Naive B cell (primary cell): ENCODE measurements at regions not wholly inside any gene's neighbourhood (a gene's known extent, or its start where the extent isn't known, plus 50 kb on each side); places are given as distances from the start of the nearest gene placed in this dataset.
"Not testable (repeated sequence)": the region's sequence is repeated elsewhere in the genome, so short reads cannot be mapped to it uniquely, and the experiment has no call there.

ENCODE experiments used
- ATAC-seq, 2 donors: fragments of 150-1000 bp; cut with Tn5 transposase; 2 replicates each; pipeline ENCODE4 v1.10.0; 2021; ENCODE audit warnings: low read depth in 2 of 2, mild to moderate bottlenecking in 2 of 2, moderate library complexity in 2 of 2
- DNase-seq: peaks from one replicate; pipeline ENCODE4 v3.0.0; 2022
- H3K27ac Mint-ChIP-seq, 6 donors: one replicate each; pipeline ENCODE4 v1.8.0; 2020 to 2022; ENCODE audit warnings: mild to moderate bottlenecking in 6 of 6, mixed read lengths in 6 of 6, moderate library complexity in 5 of 6, inconsistent platforms in 2 of 6
- H3K27me3 Mint-ChIP-seq, 3 donors: one replicate each; pipeline ENCODE4 v1.8.0; 2021 to 2022; ENCODE audit warnings: mixed read lengths in 3 of 3, mild to moderate bottlenecking in 1 of 3
- H3K36me3 Mint-ChIP-seq, 2 donors: one replicate each; pipeline ENCODE4 v1.8.0; 2020 to 2022; ENCODE audit warnings: mixed read lengths in 2 of 2, inconsistent platforms in 1 of 2, mild to moderate bottlenecking in 1 of 2
- H3K4me1 Mint-ChIP-seq, 3 donors: one replicate each; pipeline ENCODE4 v1.8.0; 2020 to 2022; ENCODE audit warnings: mixed read lengths in 3 of 3, inconsistent platforms in 1 of 3, mild to moderate bottlenecking in 1 of 3, moderate library complexity in 1 of 3
- H3K4me3 Mint-ChIP-seq, 8 donors: one replicate each; pipeline ENCODE4 v1.8.0; 2020 to 2022; ENCODE audit warnings: mild to moderate bottlenecking in 8 of 8, mixed read lengths in 8 of 8, moderate library complexity in 8 of 8, inconsistent platforms in 2 of 8
- H3K9me3 Mint-ChIP-seq, 7 donors: one replicate each; pipeline ENCODE4 v1.8.0; 2020 to 2022; ENCODE audit warnings: mixed read lengths in 7 of 7, mild to moderate bottlenecking in 5 of 7, inconsistent platforms in 2 of 7, moderate library complexity in 1 of 7

DNA sequence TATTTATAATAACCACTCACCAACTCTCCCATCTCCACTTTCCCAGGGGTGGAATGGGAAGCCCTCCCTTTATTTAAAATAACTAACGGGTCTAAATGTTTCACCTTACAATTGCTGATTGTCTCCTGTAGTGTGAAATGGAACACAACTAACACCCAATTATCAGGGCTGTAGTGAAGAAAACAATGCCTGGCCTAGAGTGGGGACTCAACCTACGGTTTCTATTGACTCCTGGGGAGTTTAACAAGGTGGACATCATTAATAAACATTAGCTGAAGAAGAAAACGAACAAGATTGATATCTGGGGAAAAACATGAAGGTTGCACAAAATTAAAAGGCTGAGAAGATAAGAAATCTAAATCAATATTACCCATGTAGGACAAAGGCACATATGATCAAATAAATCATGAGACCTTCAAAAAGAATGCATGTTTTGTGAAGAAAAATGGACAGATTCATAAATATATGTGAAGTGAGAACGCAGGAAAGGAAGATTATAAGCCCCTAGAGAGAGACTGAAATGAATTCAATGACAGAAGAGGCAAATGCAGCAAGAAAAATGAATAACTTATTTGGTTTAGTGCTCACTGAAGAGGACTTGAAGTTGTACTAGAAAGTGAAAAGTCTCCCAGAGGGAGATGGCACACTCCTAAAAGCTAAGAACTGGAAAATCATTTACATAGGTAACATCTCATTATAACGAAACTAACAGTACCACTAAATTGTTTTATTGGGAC lies 593.0 kb upstream of the AADAT start:
- H3K27ac Mint-ChIP-seq, result no peak overlapping the region
- DNase-seq, result no peak
- peaks cover 0 to 10% of the 10 kb centered on the region in 2 donors for H3K36me3 Mint-ChIP-seq
- no peaks in the 10 kb centered on the region for H3K4me1 Mint-ChIP-seq
- H3K27me3 Mint-ChIP-seq, result no peaks in the 10 kb centered on the region
- peaks cover 6 to 16% (median 9%) of the 10 kb centered on the region in 7 donors for H3K9me3 Mint-ChIP-seq
- no peak overlapping the region for H3K4me3 Mint-ChIP-seq
- no peak for ATAC-seq

DNA sequence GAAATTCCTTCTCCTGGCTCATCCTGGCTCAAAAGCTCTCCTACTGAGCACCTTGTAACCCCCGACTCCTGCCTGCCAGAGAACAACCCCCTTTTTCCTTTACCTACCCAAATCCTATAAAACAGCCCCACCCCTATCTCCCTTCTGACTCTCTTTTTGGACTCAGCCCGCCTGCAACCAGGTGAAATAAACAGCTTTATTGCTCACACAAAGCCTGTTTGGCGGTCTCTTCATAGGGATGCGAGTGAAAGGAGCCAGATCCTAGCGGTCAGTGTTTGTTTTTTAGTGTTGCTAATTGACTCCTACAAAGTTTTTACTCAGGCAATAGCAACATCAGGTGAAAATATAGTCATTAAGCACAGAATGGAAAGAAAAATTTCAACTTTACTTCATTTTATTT lies 592.3 kb upstream of the AADAT start:
- H3K4me1 Mint-ChIP-seq, result not testable (repeated sequence)

DNA sequence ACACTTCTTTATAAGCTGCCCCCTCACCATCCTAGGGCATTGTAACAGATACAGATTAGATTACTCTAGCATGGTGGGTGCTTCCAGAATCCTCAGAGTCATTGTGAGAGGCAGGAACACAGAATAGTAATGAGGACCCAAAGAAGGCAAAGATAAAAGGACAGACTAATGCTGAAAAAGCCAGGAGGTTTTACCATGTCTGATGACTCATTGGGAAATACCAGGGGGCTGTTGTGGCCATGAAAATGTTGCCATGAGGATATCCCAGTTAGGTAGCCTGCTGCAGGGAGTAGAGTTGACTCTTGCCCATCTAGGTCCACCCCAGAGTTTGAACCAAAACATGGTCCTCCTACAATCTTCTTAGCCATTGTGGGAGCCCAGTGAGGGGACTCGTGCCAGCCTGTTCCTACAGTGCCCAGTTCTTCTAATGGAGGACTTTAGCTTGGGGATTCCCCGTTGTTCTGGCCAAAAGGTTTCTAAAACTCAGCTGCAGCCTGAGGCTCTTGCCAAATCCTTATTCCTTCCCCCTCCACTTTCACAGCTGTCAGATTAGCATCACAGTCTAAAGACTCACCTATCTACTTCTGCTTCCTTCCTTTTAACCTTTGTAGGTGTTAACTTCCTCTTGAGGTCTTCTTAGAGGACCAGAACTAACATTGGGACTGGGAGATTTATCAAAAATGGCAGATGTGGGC lies 586.0 kb upstream of the AADAT start:
- Mint-ChIP-seq H3K4me3 (no peak overlapping the region), H3K4me1 (no peaks in the 10 kb centered on the region), H3K36me3 (peaks cover 0 to 10% of the 10 kb centered on the region in 2 donors), H3K9me3 (peaks cover 3 to 13% (median 7%) of the 10 kb centered on the region in 7 donors), H3K27me3 (no peaks in the 10 kb centered on the region), H3K27ac (no peak overlapping the region)
- DNase-seq (no peak), ATAC-seq (no peak)

More for the DNA sequence above, 592.3 kb upstream of the AADAT start:
- DNase-seq, H3K27me3 Mint-ChIP-seq, H3K27ac Mint-ChIP-seq, H3K4me3 Mint-ChIP-seq, ATAC-seq: not testable (repeated sequence)
- Mint-ChIP-seq H3K9me3 (peaks cover 6 to 16% (median 9%) of the 10 kb centered on the region in 7 donors), H3K36me3 (peaks cover 0 to 10% of the 10 kb centered on the region in 2 donors)

DNA sequence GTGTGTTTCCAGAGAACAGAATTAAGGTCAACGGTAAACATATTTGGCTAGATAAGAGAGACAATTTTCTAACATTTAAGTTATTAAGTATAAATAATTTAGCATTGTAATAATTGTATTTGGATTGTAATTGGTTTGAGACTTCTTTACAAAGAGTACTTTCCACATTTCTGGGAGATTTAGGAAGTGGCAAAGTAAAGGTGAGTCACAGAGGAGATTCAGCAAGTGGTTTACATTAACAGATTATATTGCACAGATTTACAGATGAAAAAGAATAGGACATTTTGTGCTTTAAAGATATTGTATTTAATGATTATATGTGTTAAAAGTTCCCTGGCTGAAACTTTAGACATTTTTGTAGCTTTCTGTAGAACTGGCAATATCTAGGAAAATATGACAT lies 584.4 kb upstream of the AADAT start:
- Mint-ChIP-seq H3K4me1 (no peaks in the 10 kb centered on the region), H3K4me3 (no peak overlapping the region), H3K27me3 (no peaks in the 10 kb centered on the region), H3K36me3 (peaks cover 0 to 9% of the 10 kb centered on the region in 2 donors), H3K27ac (no peak overlapping the region), H3K9me3 (peaks cover 3 to 12% (median 7%) of the 10 kb centered on the region in 7 donors)
- DNase-seq (no peak), ATAC-seq (no peak)

DNA sequence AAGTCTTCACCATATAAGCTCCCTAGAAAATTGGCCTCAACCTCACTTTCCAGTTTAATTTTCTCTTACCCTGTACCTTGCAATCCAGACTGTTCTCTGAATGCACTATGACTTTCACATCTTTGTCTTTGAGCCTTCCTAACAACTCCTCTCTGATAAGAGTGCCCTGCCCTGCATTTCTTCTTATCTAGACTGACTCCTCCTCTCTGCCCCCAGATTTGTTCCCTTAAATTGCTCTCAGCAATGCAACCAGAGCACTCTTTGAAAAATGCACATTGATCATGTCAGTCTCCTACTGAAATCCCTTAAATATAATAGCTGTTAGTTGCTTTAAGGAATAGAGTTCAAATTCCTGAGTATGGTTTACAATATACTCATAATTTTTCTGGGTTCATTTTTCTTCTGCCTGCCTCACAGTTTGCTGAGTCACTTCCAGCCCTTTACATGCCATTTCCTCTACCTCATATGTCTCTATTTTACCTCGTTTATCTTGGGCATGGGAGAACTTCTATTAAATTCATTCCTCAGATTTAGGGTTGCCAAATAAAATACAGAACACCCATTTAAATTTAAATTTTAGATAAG lies 582.7 kb upstream of the AADAT start:
- Mint-ChIP-seq H3K4me1 (no peaks in the 10 kb centered on the region), H3K27ac (no peak overlapping the region), H3K9me3 (peaks cover 0 to 6% (median 1%) of the 10 kb centered on the region in 7 donors), H3K36me3 (no peaks in the 10 kb centered on the region), H3K27me3 (no peaks in the 10 kb centered on the region), H3K4me3 (no peak overlapping the region)
- DNase-seq (no peak), ATAC-seq (no peak)

DNA sequence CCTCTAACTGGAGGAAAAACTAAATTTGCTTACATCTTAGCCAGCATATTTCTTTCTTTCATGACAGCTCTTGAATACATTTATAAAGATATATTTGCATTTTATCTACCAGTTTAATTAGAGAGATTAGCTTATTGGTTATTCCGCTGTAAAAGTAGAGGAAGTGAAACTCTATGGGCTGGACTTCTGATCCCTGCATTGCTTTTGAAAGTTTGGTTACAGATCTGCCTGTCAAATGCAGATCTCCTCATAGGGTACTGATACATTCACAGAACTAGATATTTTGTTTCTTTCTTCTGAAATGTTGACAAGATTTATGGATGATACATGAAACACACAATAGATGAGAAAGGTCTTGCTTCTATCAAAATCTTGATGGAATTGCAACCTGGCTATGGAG lies 581.4 kb upstream of the AADAT start:
- Mint-ChIP-seq H3K27me3 (no peaks in the 10 kb centered on the region), H3K9me3 (peaks cover 0 to 8% (median 1%) of the 10 kb centered on the region in 7 donors), H3K27ac (no peak overlapping the region), H3K36me3 (no peaks in the 10 kb centered on the region), H3K4me3 (no peak overlapping the region), H3K4me1 (no peaks in the 10 kb centered on the region)
- no peak for DNase-seq
- no peak for ATAC-seq

DNA sequence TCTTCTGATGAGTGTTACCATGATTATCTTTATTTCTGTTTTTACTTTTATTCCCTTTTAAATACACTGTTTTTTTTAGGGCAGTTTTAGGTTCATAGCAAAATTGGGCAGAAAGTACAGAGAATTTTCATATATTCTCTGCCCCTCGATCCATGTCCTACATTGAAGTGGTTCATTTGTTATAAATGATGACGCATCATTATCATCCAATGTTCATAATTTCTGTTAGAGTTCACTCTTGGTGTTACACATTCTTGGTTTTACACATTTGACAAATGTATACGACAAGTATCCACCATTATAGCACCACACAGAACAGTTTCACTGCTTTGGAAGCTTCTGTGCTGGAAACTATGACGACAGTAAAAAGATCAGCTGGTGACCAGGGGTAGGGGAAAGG lies 578.1 kb upstream of the AADAT start:
- DNase-seq (no peak), ATAC-seq (no peak)
- Mint-ChIP-seq H3K4me1 (no peaks in the 10 kb centered on the region), H3K4me3 (no peak overlapping the region), H3K36me3 (no peaks in the 10 kb centered on the region), H3K27me3 (no peaks in the 10 kb centered on the region), H3K27ac (no peak overlapping the region), H3K9me3 (peaks cover 0 to 12% (median 3%) of the 10 kb centered on the region in 7 donors)

DNA sequence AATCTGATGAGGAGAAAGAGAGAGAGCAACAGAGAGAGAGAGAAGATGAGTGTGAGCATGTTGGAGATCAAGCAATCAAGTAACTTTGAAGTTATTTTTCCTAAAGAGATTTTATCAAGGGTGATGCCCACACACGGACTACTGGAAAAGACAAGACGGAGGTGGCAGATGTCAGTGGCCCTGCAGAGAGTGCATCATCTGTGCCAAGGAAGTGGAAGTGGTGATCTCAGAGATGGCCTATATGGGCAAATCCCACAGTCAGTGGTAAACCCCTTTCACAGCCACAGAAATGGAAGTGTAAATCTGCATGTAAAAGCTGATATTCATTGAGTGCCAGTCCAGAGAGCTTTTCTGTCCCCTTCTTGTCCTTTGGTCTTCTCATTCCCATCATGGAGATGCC lies 577.2 kb upstream of the AADAT start:
- Mint-ChIP-seq H3K9me3 (peaks cover 0 to 7% (median 3%) of the 10 kb centered on the region in 7 donors), H3K27me3 (no peaks in the 10 kb centered on the region), H3K4me3 (no peak overlapping the region), H3K4me1 (no peaks in the 10 kb centered on the region), H3K36me3 (no peaks in the 10 kb centered on the region), H3K27ac (no peak overlapping the region)
- ATAC-seq (no peak), DNase-seq (no peak)

DNA sequence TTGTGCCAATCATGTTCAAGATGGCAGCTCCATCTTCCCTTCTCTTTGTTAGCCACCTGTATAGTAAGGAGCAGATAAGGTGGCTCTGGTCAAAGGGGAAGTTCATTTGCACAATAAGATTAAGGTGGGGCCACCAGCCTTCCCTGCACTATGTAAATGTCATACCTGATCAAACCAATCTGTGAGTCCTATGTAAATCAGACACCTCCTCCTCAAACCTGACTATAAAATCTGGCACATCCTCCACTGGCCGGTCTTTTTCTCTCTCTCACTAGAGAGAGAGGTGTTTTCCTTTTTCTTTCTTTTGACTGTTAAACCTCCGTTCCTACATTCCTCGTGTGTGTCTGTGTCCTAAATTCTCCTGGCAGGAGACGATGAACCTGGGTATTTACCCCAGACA lies 572.5 kb upstream of the AADAT start:
- H3K9me3 Mint-ChIP-seq, result peaks cover 0 to 7% (median 3%) of the 10 kb centered on the region in 7 donors
- no peaks in the 10 kb centered on the region for H3K27me3 Mint-ChIP-seq
- no peaks in the 10 kb centered on the region for H3K36me3 Mint-ChIP-seq
- ATAC-seq, result no peak
- no peak overlapping the region for H3K4me3 Mint-ChIP-seq
- H3K4me1 Mint-ChIP-seq, result no peaks in the 10 kb centered on the region
- H3K27ac Mint-ChIP-seq, result no peak overlapping the region
- no peak for DNase-seq

DNA sequence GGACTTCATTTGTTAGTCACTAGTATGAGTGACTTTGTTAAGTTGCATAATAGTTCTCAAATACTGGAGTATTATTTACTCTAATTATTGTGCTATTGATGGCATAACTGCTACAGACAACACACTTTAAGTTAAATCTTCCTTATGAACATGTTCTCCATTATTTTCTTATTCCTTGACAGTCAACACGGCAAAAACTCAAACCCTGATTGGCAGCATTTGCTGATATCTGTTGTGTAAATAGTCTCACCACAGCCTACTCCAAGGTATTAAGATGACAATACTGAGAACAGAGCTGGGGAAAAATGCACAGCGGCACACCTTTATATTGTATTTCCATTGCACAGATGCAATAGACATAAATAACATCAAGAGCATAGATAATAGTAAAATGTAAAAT lies 568.0 kb upstream of the AADAT start:
- ATAC-seq (no peak), DNase-seq (no peak)
- no peaks in the 10 kb centered on the region for H3K4me1 Mint-ChIP-seq
- H3K9me3 Mint-ChIP-seq, result peaks cover 0 to 4% (median 0%) of the 10 kb centered on the region in 7 donors
- H3K4me3 Mint-ChIP-seq, result no peak overlapping the region
- no peaks in the 10 kb centered on the region for H3K36me3 Mint-ChIP-seq
- H3K27ac Mint-ChIP-seq, result no peak overlapping the region
- H3K27me3 Mint-ChIP-seq, result no peaks in the 10 kb centered on the region

DNA sequence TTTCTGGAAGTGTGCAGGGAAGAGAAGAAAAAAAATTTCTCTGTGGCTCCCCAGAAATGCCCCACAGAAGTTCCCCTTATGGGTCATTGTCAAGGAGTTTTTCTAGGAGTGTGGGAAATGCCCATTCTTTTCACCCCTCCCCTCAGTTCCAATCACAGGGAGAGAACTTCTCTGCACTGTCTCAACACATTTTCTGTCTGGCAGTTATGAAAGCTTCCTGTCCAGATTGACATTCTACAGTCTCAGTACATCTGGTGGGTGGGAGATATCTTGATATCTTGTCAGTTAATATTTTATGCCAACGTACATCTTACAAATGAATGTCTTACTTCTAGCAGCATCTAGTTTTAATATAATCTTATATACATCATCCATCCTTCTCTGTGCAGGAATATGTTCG lies 566.8 kb upstream of the AADAT start:
- DNase-seq (no peak), ATAC-seq (no peak)
- Mint-ChIP-seq H3K9me3 (peaks cover 0 to 4% (median 0%) of the 10 kb centered on the region in 7 donors), H3K27ac (no peak overlapping the region), H3K4me1 (no peaks in the 10 kb centered on the region), H3K4me3 (no peak overlapping the region), H3K27me3 (no peaks in the 10 kb centered on the region), H3K36me3 (no peaks in the 10 kb centered on the region)

DNA sequence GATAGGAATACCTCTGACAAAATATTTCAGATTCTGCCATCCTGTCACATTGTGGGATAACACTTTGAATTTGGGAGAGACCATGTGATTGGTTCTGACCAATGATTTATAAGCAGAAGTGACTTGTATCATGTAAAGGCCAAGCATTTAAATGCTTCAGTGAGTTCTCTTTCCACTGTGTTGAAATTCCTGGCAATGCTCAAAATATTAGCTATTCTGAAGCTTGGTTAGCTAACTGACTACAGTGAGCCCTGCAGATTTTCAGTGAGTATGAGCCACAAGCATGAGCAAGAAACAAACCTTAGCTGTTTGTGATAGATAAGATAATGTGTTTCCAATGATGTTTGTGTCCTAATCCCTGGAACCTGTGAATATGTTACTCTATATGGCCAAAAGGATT lies 562.8 kb upstream of the AADAT start:
- Mint-ChIP-seq H3K36me3 (no peaks in the 10 kb centered on the region), H3K4me3 (no peak overlapping the region), H3K27me3 (no peaks in the 10 kb centered on the region), H3K27ac (no peak overlapping the region), H3K9me3 (peaks cover 0 to 4% (median 0%) of the 10 kb centered on the region in 7 donors), H3K4me1 (no peaks in the 10 kb centered on the region)
- ATAC-seq (no peak), DNase-seq (no peak)

DNA sequence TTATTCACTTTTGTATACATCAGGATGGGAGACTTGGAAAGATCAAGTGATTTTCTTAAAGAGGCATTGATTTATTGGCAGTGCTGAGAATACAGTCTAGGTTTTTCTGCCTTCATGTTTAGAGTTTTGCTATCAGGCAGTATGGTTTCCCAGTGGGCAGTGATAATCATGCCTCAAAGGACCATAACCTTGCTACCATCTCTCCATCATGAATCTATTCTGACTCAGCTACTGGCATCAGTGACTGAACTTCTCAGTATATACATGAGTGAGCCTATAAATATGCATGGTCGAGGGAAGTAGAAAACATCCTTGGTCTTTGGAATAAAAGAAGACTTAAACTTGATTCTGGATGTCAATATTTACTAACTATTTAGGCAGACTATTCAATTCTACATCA lies 562.0 kb upstream of the AADAT start:
- Mint-ChIP-seq H3K4me1 (no peaks in the 10 kb centered on the region), H3K4me3 (no peak overlapping the region), H3K36me3 (no peaks in the 10 kb centered on the region), H3K27ac (no peak overlapping the region), H3K9me3 (peaks cover 0 to 4% (median 0%) of the 10 kb centered on the region in 7 donors), H3K27me3 (no peaks in the 10 kb centered on the region)
- DNase-seq (no peak), ATAC-seq (no peak)

DNA sequence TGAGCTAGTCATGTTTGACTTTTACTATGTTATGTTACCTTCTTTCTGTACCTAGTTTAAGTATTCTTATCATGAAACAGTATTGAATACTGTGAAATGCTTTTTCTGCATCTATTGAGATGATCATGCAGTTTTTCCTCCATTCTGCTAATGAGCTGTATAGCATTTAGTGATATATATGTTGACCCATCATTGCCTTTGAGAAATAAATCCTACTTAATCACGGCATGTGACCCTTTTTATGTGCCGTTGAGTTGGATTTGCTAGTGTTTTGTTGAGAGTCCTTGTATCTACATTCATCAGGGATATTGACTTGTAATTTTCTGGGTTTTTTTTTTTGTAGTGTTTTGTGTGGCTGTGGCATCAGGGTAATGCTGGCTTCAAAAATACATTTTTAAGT lies 537.7 kb upstream of the AADAT start:
- no peaks in the 10 kb centered on the region for H3K36me3 Mint-ChIP-seq
- no peaks in the 10 kb centered on the region for H3K27me3 Mint-ChIP-seq
- DNase-seq (no peak), ATAC-seq (no peak)
- no peaks in the 10 kb centered on the region for H3K4me1 Mint-ChIP-seq
- H3K27ac Mint-ChIP-seq, result no peak overlapping the region
- no peak overlapping the region for H3K4me3 Mint-ChIP-seq
- peaks cover 10 to 27% (median 15%) of the 10 kb centered on the region in 7 donors for H3K9me3 Mint-ChIP-seq
